Endodermal cell (in vitro differentiated cells): ENCODE measurements at regions not wholly inside any gene's neighbourhood (a gene's known extent, or its start where the extent isn't known, plus 50 kb on each side); places are given as distances from the start of the nearest gene placed in this dataset.

Source experiments
- DNase-seq: peaks from one replicate; pipeline ENCODE4 v3.0.0-alpha.2; 2017
- H3K27ac ChIP-seq: 2 replicates; pipeline ENCODE4 v1.5.1; 2013; ENCODE audit warnings: mild to moderate bottlenecking, low read depth, low read length, moderate library complexity
- H3K27me3 ChIP-seq: 2 replicates; pipeline ENCODE4 v1.6.1; 2013; ENCODE audit warnings: mild to moderate bottlenecking, low read length, moderate library complexity; ENCODE audit not compliant: insufficient read depth, control insufficient read depth, poor library complexity, severe bottlenecking
- H3K36me3 ChIP-seq: 2 replicates; pipeline ENCODE4 v1.7.0; 2013; ENCODE audit warnings: mild to moderate bottlenecking, low read length, moderate library complexity; ENCODE audit not compliant: control insufficient read depth, insufficient read depth
- H3K4me1 ChIP-seq: one replicate; pipeline ENCODE4 v1.7.0; 2013; ENCODE audit warnings: low read length; ENCODE audit not compliant: control insufficient read depth, insufficient read depth
- H3K4me3 ChIP-seq: 2 replicates; pipeline ENCODE4 v1.5.1; 2013; ENCODE audit warnings: mild to moderate bottlenecking, low read length, moderate library complexity
- H3K9ac ChIP-seq: 2 replicates; pipeline ENCODE4 v1.6.1; 2013; ENCODE audit warnings: mild to moderate bottlenecking, low read length, moderate library complexity; ENCODE audit not compliant: poor library complexity, severe bottlenecking; ENCODE audit errors: extremely low read depth
- H3K9me3 ChIP-seq: 2 replicates; pipeline ENCODE4 v1.6.1; 2013; ENCODE audit warnings: mild to moderate bottlenecking, low read length, moderate library complexity; ENCODE audit not compliant: control insufficient read depth
- H3K27ac Mint-ChIP-seq: 2 replicates; pipeline ENCODE4 v1.8.0; 2020; ENCODE audit warnings: mixed read lengths
- H3K27me3 Mint-ChIP-seq: 2 replicates; pipeline ENCODE4 v1.8.0; 2021; ENCODE audit warnings: mild to moderate bottlenecking, mixed read lengths; ENCODE audit not compliant: insufficient read depth
- H3K36me3 Mint-ChIP-seq: 2 replicates; pipeline ENCODE4 v1.8.0; 2020; ENCODE audit warnings: low read depth, mixed read lengths
- H3K4me1 Mint-ChIP-seq: 2 replicates; pipeline ENCODE4 v1.8.0; 2020; ENCODE audit warnings: mixed read lengths
- H3K4me3 Mint-ChIP-seq: 2 replicates; pipeline ENCODE4 v1.8.0; 2020; ENCODE audit warnings: mild to moderate bottlenecking, moderate library complexity, mixed read lengths
- H3K9me3 Mint-ChIP-seq: 2 replicates; pipeline ENCODE4 v1.8.0; 2020; ENCODE audit warnings: mild to moderate bottlenecking, mixed read lengths
- WGBS, 2 experiments: methylation state at CpG; one replicate each; pipeline versions ENCODE4 v1.1.5 to v1.1.7; 2013; ENCODE audit warnings: missing lambda C conversion rate in 2 of 2, mixed read lengths in 1 of 2; ENCODE audit not compliant: insufficient coverage in 1 of 2, insufficient read length in 1 of 2; 5-methylcytosine and 5-hydroxymethylcytosine counted together
- TF ChIP-seq, protein P1 (sequence below): fragments of 200-600 bp; sonication (generic); conservative IDR thresholded peaks from 2 replicates; pipeline ENCODE4 v1.5.0; 2021; ENCODE audit warnings: antibody characterized with exemption, mild to moderate bottlenecking

DNA sequence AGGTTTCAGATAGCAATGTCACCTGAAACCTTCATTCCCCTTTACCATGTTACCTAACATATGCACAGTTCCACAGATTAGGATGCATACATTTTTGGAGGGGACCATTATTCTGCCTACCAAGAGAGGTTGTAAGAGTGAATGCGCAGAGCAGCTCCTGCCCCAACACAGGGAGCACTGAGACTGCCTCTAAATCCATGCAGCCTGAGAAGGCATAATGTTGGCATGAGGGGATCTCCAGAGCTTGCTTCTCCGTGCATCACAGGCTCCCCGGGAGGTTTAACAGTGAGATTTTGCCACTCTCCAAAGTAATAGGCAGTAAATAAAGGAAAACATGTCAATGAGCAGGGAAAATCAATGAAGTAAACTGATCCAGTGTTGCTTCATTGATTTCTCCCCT is 410.8 kb downstream of the PCDH7 start:
- WGBS, 2 experiments = 81 to 92% methylated on average over 3 of the region's 3 CpGs
- Histone ChIP-seq H3K9ac (no peak overlapping the region), H3K4me3 (no peak overlapping the region), H3K9me3 (no peaks in the 10 kb centered on the region), H3K4me1 (no peaks in the 10 kb centered on the region), H3K27me3 (no peaks in the 10 kb centered on the region), H3K27ac (no peak overlapping the region), H3K36me3 (no peaks in the 10 kb centered on the region)
- no peaks in the 10 kb centered on the region for H3K36me3 Mint-ChIP-seq
- TF ChIP-seq, protein P1, sequence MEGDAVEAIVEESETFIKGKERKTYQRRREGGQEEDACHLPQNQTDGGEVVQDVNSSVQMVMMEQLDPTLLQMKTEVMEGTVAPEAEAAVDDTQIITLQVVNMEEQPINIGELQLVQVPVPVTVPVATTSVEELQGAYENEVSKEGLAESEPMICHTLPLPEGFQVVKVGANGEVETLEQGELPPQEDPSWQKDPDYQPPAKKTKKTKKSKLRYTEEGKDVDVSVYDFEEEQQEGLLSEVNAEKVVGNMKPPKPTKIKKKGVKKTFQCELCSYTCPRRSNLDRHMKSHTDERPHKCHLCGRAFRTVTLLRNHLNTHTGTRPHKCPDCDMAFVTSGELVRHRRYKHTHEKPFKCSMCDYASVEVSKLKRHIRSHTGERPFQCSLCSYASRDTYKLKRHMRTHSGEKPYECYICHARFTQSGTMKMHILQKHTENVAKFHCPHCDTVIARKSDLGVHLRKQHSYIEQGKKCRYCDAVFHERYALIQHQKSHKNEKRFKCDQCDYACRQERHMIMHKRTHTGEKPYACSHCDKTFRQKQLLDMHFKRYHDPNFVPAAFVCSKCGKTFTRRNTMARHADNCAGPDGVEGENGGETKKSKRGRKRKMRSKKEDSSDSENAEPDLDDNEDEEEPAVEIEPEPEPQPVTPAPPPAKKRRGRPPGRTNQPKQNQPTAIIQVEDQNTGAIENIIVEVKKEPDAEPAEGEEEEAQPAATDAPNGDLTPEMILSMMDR = no peak
- H3K4me3 Mint-ChIP-seq = no peak overlapping the region
- no peaks in the 10 kb centered on the region for H3K9me3 Mint-ChIP-seq
- H3K4me1 Mint-ChIP-seq = peaks cover 5% of the 10 kb centered on the region
- H3K27ac Mint-ChIP-seq = no peak overlapping the region
- H3K27me3 Mint-ChIP-seq = no peaks in the 10 kb centered on the region
- no peak for DNase-seq

DNA sequence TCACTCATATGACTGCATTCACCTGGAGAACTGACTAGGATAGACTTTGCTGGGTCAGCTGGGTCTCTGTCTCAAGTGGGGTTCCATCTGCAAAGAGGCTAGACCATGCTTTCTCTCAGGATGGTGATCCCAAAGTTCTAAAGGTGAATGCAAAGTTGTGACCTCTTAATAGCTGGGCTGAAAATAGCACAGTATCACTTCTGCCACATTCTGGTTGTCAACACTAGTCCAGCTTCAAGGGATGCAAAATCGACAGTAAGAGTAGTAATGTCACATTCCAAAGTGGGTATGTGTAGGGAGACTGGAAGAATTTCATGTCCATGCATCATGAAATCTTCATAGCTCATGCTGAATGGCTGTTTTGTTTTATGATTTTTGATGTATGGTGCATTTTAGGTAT is 414.6 kb downstream of the PCDH7 start:
- Histone ChIP-seq H3K4me1 (no peaks in the 10 kb centered on the region), H3K27ac (no peak overlapping the region), H3K9me3 (no peaks in the 10 kb centered on the region), H3K4me3 (no peak overlapping the region), H3K27me3 (no peaks in the 10 kb centered on the region), H3K36me3 (no peaks in the 10 kb centered on the region), H3K9ac (no peak overlapping the region)
- H3K27me3 Mint-ChIP-seq = no peaks in the 10 kb centered on the region
- TF ChIP-seq, protein P1 = no peak
- H3K9me3 Mint-ChIP-seq = no peaks in the 10 kb centered on the region
- no peak overlapping the region for H3K4me3 Mint-ChIP-seq
- 97 to 100% methylated on average over 1 of the region's 1 CpG for WGBS, 2 experiments
- H3K4me1 Mint-ChIP-seq = peaks cover 5% of the 10 kb centered on the region
- DNase-seq = no peak
- H3K27ac Mint-ChIP-seq = no peak overlapping the region
- no peaks in the 10 kb centered on the region for H3K36me3 Mint-ChIP-seq

DNA sequence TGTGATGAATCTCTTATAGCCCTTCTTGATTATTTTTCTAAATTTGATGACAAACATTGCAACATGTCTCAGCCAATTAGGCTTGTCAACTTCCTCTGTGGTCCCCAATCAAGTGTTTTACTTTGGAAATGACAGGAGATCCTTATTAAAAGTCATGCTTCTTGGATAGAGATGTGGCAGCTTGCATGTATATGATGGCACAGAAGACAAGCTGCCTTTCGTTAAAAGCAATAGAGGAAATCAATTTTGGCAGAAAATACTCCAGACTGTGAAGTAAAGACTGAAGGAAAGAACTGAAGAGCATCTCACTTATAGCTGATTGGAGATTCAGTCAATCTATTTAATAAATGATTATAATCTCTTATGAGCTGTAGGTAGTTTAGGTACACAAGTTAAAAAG is 419.6 kb downstream of the PCDH7 start:
- DNase-seq = no peak
- H3K36me3 ChIP-seq = peaks cover 10% of the 10 kb centered on the region
- no peaks in the 10 kb centered on the region for H3K4me1 ChIP-seq
- H3K4me3 Mint-ChIP-seq = no peak overlapping the region
- no peaks in the 10 kb centered on the region for H3K27me3 Mint-ChIP-seq
- H3K27ac ChIP-seq = no peak overlapping the region
- H3K4me1 Mint-ChIP-seq = no peaks in the 10 kb centered on the region
- no peaks in the 10 kb centered on the region for H3K9me3 Mint-ChIP-seq
- no peaks in the 10 kb centered on the region for H3K27me3 ChIP-seq
- no peaks in the 10 kb centered on the region for H3K9me3 ChIP-seq
- H3K9ac ChIP-seq = no peak overlapping the region
- 89 to 100% methylated on average over 1 of the region's 1 CpG for WGBS, 2 experiments
- peaks cover 10% of the 10 kb centered on the region for H3K36me3 Mint-ChIP-seq
- no peak overlapping the region for H3K27ac Mint-ChIP-seq
- no peak overlapping the region for H3K4me3 ChIP-seq
- TF ChIP-seq, protein P1 = no peak
